ENCODE measurements at regions not wholly inside any gene's neighbourhood (a gene's known extent, or its start where the extent isn't known, plus 50 kb on each side); places are given as distances from the start of the nearest gene placed in this dataset.

- no peak for DNase-seq (ENCODE audit: extremely low read depth, low read depth)
- TF ChIP-seq CTCF (IDR thresholded peaks at IDR 0.05; ENCODE audit: low read depth, low read length), result no peak
These were observed 51.0 kb upstream of the ACTR3 start for GRCh38 chr2:113838744-113839444.

GRCh38 chr2:113838277-113838676, 51.6 kb upstream of the ACTR3 start:
- no peak for DNase-seq (ENCODE audit: extremely low read depth, low read depth)
- TF ChIP-seq CTCF (IDR thresholded peaks at IDR 0.05; ENCODE audit: low read depth, low read length), result no peak

GRCh38 chr2:113834051-113834730, 55.7 kb upstream of the ACTR3 start:
- no peak for TF ChIP-seq CTCF (IDR thresholded peaks at IDR 0.05; ENCODE audit: low read depth, low read length)
- DNase-seq (ENCODE audit: extremely low read depth, low read depth), result no peak

- TF ChIP-seq CTCF (IDR thresholded peaks at IDR 0.05; ENCODE audit: low read depth, low read length), result no peak
- DNase-seq (ENCODE audit: extremely low read depth, low read depth), result no peak
These were observed 57.0 kb upstream of the ACTR3 start for GRCh38 chr2:113832795-113833290.

- no peak for TF ChIP-seq CTCF (IDR thresholded peaks at IDR 0.05; ENCODE audit: low read depth, low read length)
- DNase-seq (ENCODE audit: extremely low read depth, low read depth), result no peak
These were observed 58.7 kb upstream of the ACTR3 start for GRCh38 chr2:113831161-113831560.

GRCh38 chr2:113829761-113830160, 60.1 kb upstream of the ACTR3 start:
- DNase-seq (ENCODE audit: extremely low read depth, low read depth), result no peak
- TF ChIP-seq CTCF (IDR thresholded peaks at IDR 0.05; ENCODE audit: low read depth, low read length), result no peak

GRCh38 chr2:113829270-113829669, 60.6 kb upstream of the ACTR3 start:
- no peak for DNase-seq (ENCODE audit: extremely low read depth, low read depth)

More at GRCh38 chr2:113829270-113829669, 60.6 kb upstream of the ACTR3 start:
- no peak for TF ChIP-seq CTCF (IDR thresholded peaks at IDR 0.05; ENCODE audit: low read depth, low read length)

Data from AG09319 (cell line).